Glutamatergic neuron (in vitro differentiated cells): ENCODE measurements at regions not wholly inside any gene's neighbourhood (a gene's known extent, or its start where the extent isn't known, plus 50 kb on each side); places are given as distances from the start of the nearest gene placed in this dataset.

Source experiments
- DNase-seq: peaks from one replicate; pipeline ENCODE4 v3.0.0; 2022
- H3K27ac Mint-ChIP-seq: one replicate; pipeline ENCODE4 v1.8.0; 2020; ENCODE audit warnings: mild to moderate bottlenecking, mixed read lengths, inconsistent platforms; ENCODE audit not compliant: unreplicated experiment
- H3K27me3 Mint-ChIP-seq: one replicate; pipeline ENCODE4 v1.8.0; 2020; ENCODE audit warnings: mild to moderate bottlenecking, moderate library complexity, mixed read lengths, inconsistent platforms; ENCODE audit not compliant: unreplicated experiment
- H3K36me3 Mint-ChIP-seq: one replicate; pipeline ENCODE4 v1.8.0; 2020; ENCODE audit warnings: mild to moderate bottlenecking, mixed read lengths, inconsistent platforms; ENCODE audit not compliant: unreplicated experiment
- H3K4me1 Mint-ChIP-seq: one replicate; pipeline ENCODE4 v1.8.0; 2020; ENCODE audit warnings: mild to moderate bottlenecking, low read depth, mixed read lengths, inconsistent platforms; ENCODE audit not compliant: unreplicated experiment
- H3K4me3 Mint-ChIP-seq: one replicate; pipeline ENCODE4 v1.8.0; 2020; ENCODE audit warnings: mild to moderate bottlenecking, mixed read lengths, inconsistent platforms; ENCODE audit not compliant: unreplicated experiment
- H3K9me3 Mint-ChIP-seq: one replicate; pipeline ENCODE4 v1.8.0; 2020; ENCODE audit warnings: mild to moderate bottlenecking, moderate library complexity, mixed read lengths, inconsistent platforms; ENCODE audit not compliant: unreplicated experiment
- TF ChIP-seq, protein P1 (sequence below): fragments of 200-600 bp; sonication (generic); IDR thresholded peaks from one replicate; pipeline ENCODE4 v1.5.0; 2021; ENCODE audit not compliant: partially characterized antibody, unreplicated experiment

GRCh38 chr10:3000048-3000447, 67.3 kb upstream of the PFKP start:
- Mint-ChIP-seq H3K27ac (no peak overlapping the region), H3K36me3 (peaks cover 14% of the 10 kb centered on the region), H3K4me3 (no peak overlapping the region), H3K27me3 (peaks cover 5% of the 10 kb centered on the region), H3K9me3 (peaks cover 1% of the 10 kb centered on the region), H3K4me1 (no peaks in the 10 kb centered on the region)
- TF ChIP-seq, protein P1, sequence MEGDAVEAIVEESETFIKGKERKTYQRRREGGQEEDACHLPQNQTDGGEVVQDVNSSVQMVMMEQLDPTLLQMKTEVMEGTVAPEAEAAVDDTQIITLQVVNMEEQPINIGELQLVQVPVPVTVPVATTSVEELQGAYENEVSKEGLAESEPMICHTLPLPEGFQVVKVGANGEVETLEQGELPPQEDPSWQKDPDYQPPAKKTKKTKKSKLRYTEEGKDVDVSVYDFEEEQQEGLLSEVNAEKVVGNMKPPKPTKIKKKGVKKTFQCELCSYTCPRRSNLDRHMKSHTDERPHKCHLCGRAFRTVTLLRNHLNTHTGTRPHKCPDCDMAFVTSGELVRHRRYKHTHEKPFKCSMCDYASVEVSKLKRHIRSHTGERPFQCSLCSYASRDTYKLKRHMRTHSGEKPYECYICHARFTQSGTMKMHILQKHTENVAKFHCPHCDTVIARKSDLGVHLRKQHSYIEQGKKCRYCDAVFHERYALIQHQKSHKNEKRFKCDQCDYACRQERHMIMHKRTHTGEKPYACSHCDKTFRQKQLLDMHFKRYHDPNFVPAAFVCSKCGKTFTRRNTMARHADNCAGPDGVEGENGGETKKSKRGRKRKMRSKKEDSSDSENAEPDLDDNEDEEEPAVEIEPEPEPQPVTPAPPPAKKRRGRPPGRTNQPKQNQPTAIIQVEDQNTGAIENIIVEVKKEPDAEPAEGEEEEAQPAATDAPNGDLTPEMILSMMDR = no peak
- DNase-seq = no peak

- H3K27ac Mint-ChIP-seq = no peak overlapping the region
- no peak for DNase-seq
Observed at GRCh38 chr10:2994221-2994961, 73.0 kb upstream of the PFKP start.

DNA sequence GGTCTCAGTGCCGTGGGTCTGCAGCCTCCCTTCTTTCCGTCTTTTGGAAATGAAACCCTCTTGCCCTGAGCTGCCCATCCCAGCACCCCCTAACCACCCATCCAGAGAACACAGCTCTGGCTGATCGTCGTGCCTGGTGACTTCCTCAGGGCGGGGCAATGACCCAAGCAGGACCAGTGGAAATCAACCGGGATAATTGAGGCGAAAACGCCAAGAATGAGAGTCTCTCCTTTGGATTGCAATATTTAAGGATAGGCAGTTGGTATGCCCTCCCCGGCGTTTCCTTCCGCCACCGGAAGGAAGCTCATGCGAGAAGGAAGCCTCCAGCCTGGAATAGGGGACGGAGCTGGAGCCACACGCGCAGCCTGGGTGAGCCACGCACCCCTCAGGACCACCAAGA, 73.7 kb upstream of the PFKP start:
- Mint-ChIP-seq H3K27ac (no peak overlapping the region), H3K4me3 (no peak overlapping the region), H3K27me3 (no peaks in the 10 kb centered on the region), H3K9me3 (peaks cover 3% of the 10 kb centered on the region), H3K4me1 (no peaks in the 10 kb centered on the region), H3K36me3 (peaks cover 16% of the 10 kb centered on the region)
- no peak for DNase-seq
- TF ChIP-seq, protein P1 = no peak

More at GRCh38 chr10:2994221-2994961, 73.0 kb upstream of the PFKP start:
- TF ChIP-seq, protein P1 = no peak
- Mint-ChIP-seq H3K36me3 (peaks cover 9% of the 10 kb centered on the region), H3K4me1 (no peaks in the 10 kb centered on the region), H3K4me3 (no peak overlapping the region), H3K27me3 (no peaks in the 10 kb centered on the region), H3K9me3 (peaks cover 3% of the 10 kb centered on the region)

DNA sequence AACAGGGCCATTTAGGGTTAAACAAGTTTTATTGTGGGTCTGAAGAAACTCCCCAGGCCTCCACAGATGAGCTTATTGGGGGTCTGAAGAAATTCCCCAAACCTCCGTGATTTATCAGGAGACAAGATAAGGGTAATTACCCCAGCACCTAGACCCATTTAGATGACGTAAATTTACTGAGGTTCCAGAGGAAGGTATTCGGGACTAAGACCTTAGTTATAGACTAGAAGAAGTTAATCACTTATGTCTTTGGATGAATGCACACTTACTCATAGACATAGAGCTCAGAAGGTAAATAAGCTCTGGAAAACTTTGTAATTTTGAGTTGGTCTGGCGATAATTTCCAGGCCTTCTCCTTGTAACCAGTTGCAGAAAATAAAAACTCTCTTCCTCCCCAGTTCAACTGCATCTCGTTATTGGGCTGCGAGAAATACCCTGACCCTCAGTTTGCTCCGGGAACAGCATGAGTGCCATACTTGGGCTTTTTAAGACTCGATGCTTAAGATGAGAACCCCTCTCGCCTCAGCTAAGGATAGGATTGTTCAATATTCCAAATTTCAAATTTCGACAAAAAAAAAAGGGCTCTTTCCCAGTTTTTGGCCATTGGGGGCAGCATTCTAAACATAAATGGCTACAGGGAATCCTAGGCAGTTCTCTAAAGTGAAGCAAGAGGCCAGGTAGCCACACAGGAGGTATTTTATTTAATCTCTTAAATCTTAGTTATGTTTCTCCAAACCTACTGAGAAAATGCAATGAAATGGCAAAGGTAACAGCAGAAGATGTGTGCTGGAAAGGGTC, 74.7 kb upstream of the PFKP start:
- no peak for DNase-seq
- H3K27ac Mint-ChIP-seq = no peak overlapping the region
- no peaks in the 10 kb centered on the region for H3K27me3 Mint-ChIP-seq
- H3K9me3 Mint-ChIP-seq = peaks cover 7% of the 10 kb centered on the region
- H3K36me3 Mint-ChIP-seq = peaks cover 17% of the 10 kb centered on the region
- TF ChIP-seq, protein P1 = no peak
- H3K4me3 Mint-ChIP-seq = no peak overlapping the region
- peaks cover 3% of the 10 kb centered on the region for H3K4me1 Mint-ChIP-seq

DNA sequence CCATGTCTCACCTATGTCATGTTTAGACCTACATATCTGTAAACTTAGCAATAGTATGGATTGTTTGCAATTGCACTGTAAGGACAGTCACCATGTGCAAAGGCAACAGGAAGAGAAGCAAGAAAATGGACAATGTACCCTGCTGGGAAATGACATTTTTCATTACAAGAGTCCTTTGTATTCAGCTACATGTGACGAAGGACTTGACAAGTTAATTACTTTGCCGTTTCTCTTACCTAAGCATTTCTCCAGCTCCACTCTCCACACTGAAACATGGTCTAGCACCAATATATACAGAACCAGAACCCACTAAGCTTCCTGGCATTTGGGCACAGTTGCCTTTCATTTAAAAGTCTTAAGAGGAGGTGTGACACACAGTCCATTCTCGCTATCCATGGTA, 76.6 kb upstream of the PFKP start:
- no peaks in the 10 kb centered on the region for H3K27me3 Mint-ChIP-seq

More for the DNA sequence above, 76.6 kb upstream of the PFKP start:
- no peak for DNase-seq
- H3K27ac Mint-ChIP-seq = no peak overlapping the region
- no peak overlapping the region for H3K4me3 Mint-ChIP-seq
- TF ChIP-seq, protein P1 = no peak
- peaks cover 12% of the 10 kb centered on the region for H3K9me3 Mint-ChIP-seq
- H3K36me3 Mint-ChIP-seq = peaks cover 10% of the 10 kb centered on the region
- peaks cover 15% of the 10 kb centered on the region for H3K4me1 Mint-ChIP-seq
